Transverse colon (tissue), 4 donors: ENCODE measurements at regions not wholly inside any gene's neighbourhood (a gene's known extent, or its start where the extent isn't known, plus 50 kb on each side); places are given as distances from the start of the nearest gene placed in this dataset.

Experiments
- POLR2AphosphoS5 ChIP-seq, 3 donors: sonication (generic); formaldehyde crosslinking; IDR thresholded peaks; one replicate each; pipeline ENCODE4 v1.6.1; 2016; ENCODE audit warnings: antibody characterized with exemption in 3 of 3
- TF ChIP-seq, protein P1 (sequence below), 5 experiments: fragments of 200-600 bp in 3 of 5; fragments of 450-650 bp in 2 of 5; sonication (generic) in 3 of 5; IDR thresholded peaks; 1 replicate in 2 of 5; 2 replicates in 3 of 5; pipeline ENCODE4 v1.5.1; 2016 to 2017; ENCODE audit warnings: antibody characterized with exemption in 5 of 5, inconsistent platforms in 3 of 5, mild to moderate bottlenecking in 2 of 5, moderate library complexity in 1 of 5

DNA sequence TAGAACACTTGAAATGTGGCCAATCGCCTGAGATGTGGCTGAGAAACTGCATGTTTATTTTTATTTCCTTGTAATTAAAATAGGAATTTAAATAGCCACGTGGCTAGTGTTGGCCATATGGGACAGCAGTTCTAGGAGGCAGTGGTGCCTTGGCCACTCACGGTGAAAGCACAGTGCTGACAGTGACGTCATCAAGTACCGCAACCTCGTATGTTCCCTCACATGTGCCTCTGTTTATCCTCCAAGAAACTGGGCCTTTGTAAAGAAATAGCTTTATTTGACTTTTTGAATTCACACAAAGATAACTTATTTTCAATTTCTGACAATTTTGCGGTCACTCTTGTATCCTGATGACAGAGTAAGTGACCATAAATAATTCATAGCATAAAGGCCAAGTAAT is 575.0 kb downstream of the DCDC2C start:
- no peak for TF ChIP-seq POLR2AphosphoS5 (IDR thresholded peaks at IDR 0.05)
- TF ChIP-seq, protein P1, sequence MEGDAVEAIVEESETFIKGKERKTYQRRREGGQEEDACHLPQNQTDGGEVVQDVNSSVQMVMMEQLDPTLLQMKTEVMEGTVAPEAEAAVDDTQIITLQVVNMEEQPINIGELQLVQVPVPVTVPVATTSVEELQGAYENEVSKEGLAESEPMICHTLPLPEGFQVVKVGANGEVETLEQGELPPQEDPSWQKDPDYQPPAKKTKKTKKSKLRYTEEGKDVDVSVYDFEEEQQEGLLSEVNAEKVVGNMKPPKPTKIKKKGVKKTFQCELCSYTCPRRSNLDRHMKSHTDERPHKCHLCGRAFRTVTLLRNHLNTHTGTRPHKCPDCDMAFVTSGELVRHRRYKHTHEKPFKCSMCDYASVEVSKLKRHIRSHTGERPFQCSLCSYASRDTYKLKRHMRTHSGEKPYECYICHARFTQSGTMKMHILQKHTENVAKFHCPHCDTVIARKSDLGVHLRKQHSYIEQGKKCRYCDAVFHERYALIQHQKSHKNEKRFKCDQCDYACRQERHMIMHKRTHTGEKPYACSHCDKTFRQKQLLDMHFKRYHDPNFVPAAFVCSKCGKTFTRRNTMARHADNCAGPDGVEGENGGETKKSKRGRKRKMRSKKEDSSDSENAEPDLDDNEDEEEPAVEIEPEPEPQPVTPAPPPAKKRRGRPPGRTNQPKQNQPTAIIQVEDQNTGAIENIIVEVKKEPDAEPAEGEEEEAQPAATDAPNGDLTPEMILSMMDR (IDR thresholded peaks at IDR 0.05), result no peak
